SH-SY5Y (cell line): ENCODE measurements at regions not wholly inside any gene's neighbourhood (a gene's known extent, or its start where the extent isn't known, plus 50 kb on each side); places are given as distances from the start of the nearest gene placed in this dataset.

ENCODE experiments used
- GATA2 ChIP-seq: IDR thresholded peaks from 2 replicates; pipeline ENCODE4 v1.6.1; 2011; ENCODE audit warnings: mild to moderate bottlenecking, low read depth, low read length
- GATA3 ChIP-seq: IDR thresholded peaks from 2 replicates; pipeline ENCODE4 v1.6.1; 2011; ENCODE audit warnings: low read depth, mild to moderate bottlenecking, low read length, moderate library complexity

DNA sequence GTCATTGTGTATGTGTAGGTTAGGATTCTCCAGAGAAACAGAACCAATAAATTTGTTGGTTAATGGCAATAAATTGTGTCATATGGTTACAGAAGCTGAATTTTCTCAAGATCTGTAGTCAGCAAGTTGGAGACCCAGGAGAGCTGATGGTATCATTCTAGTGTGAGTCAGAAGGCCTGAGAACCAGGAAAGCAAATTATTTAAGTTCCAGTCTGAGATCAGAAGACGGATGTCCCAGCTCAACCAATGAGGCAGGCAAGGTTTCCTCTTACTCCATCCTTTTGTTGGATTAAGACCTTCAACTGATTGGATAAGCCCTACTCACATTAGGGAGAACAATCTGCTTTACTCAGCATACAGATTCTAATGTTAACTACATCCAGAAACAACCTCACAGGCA, 656.3 kb downstream of the ANXA1 start:
- TF ChIP-seq GATA3 (no peak), GATA2 (no peak)
